ENCODE measurements at regions not wholly inside any gene's neighbourhood (a gene's known extent, or its start where the extent isn't known, plus 50 kb on each side); places are given as distances from the start of the nearest gene placed in this dataset.

DNA sequence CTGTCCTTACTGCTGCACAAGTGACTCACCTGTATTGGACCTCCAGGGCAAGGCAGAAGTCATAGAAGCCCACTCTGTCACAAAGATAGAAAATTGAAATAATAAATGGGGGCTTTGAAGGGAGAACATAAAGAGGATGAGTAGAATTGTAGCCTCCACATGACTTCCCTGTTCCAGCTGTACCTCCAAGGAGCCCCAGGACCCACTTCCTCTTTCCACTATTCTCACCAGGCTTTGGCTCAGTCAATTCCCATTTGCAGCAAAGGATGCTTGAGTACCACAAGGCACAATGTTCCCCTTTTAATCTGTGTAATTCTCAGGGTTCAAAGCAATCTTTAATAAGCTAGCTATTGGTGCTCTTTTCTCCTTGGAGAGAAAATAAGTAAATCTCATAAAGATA lies 512.1 kb downstream of the TOX3 start:
- TF ChIP-seq, protein P1, sequence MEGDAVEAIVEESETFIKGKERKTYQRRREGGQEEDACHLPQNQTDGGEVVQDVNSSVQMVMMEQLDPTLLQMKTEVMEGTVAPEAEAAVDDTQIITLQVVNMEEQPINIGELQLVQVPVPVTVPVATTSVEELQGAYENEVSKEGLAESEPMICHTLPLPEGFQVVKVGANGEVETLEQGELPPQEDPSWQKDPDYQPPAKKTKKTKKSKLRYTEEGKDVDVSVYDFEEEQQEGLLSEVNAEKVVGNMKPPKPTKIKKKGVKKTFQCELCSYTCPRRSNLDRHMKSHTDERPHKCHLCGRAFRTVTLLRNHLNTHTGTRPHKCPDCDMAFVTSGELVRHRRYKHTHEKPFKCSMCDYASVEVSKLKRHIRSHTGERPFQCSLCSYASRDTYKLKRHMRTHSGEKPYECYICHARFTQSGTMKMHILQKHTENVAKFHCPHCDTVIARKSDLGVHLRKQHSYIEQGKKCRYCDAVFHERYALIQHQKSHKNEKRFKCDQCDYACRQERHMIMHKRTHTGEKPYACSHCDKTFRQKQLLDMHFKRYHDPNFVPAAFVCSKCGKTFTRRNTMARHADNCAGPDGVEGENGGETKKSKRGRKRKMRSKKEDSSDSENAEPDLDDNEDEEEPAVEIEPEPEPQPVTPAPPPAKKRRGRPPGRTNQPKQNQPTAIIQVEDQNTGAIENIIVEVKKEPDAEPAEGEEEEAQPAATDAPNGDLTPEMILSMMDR (IDR thresholded peaks at IDR 0.05 in 8 of 11, conservative IDR thresholded peaks at IDR 0.05 in 3 of 11), result no peak
- no peak for TF ChIP-seq POLR2A (IDR thresholded peaks at IDR 0.05)
- TF ChIP-seq POLR2AphosphoS5 (IDR thresholded peaks at IDR 0.05), result no peak
